Esophagus muscularis mucosa (tissue), 3 donors: ENCODE measurements at regions not wholly inside any gene's neighbourhood (a gene's known extent, or its start where the extent isn't known, plus 50 kb on each side); places are given as distances from the start of the nearest gene placed in this dataset.

Source experiments
- POLR2A ChIP-seq: fragments of 450-650 bp; IDR thresholded peaks from one replicate; pipeline ENCODE4 v1.6.1; 2017; ENCODE audit warnings: antibody characterized with exemption, moderate library complexity, mild to moderate bottlenecking, low read depth
- POLR2AphosphoS5 ChIP-seq, 2 donors: sonication (generic); formaldehyde crosslinking; IDR thresholded peaks; one replicate each; pipeline ENCODE4 v1.6.1; 2017; ENCODE audit warnings: antibody characterized with exemption in 2 of 2
- TF ChIP-seq, protein P1 (sequence below), 3 experiments: fragments of 200-600 bp in 2 of 3; fragments of 450-650 bp in 1 of 3; sonication (generic) in 2 of 3; IDR thresholded peaks; one replicate each; pipeline ENCODE4 v1.5.1; 2017 to 2019; ENCODE audit warnings: antibody characterized with exemption in 3 of 3, mild to moderate bottlenecking in 2 of 3, moderate library complexity in 1 of 3

- no peak for TF ChIP-seq POLR2A
- TF ChIP-seq, protein P1, sequence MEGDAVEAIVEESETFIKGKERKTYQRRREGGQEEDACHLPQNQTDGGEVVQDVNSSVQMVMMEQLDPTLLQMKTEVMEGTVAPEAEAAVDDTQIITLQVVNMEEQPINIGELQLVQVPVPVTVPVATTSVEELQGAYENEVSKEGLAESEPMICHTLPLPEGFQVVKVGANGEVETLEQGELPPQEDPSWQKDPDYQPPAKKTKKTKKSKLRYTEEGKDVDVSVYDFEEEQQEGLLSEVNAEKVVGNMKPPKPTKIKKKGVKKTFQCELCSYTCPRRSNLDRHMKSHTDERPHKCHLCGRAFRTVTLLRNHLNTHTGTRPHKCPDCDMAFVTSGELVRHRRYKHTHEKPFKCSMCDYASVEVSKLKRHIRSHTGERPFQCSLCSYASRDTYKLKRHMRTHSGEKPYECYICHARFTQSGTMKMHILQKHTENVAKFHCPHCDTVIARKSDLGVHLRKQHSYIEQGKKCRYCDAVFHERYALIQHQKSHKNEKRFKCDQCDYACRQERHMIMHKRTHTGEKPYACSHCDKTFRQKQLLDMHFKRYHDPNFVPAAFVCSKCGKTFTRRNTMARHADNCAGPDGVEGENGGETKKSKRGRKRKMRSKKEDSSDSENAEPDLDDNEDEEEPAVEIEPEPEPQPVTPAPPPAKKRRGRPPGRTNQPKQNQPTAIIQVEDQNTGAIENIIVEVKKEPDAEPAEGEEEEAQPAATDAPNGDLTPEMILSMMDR (IDR thresholded peaks at IDR 0.05): no peak
- no peak for TF ChIP-seq POLR2AphosphoS5 (IDR thresholded peaks at IDR 0.05)
These were observed 897.1 kb downstream of the TFAP2A start for GRCh38 chr6:9517806-9518205.
